Tibial nerve (tissue), 4 donors: ENCODE measurements at regions not wholly inside any gene's neighbourhood (a gene's known extent, or its start where the extent isn't known, plus 50 kb on each side); places are given as distances from the start of the nearest gene placed in this dataset.

Experiments
- EP300 ChIP-seq, 2 donors: sonication (generic); formaldehyde crosslinking; IDR thresholded peaks; one replicate each; pipeline ENCODE4 v1.6.1; 2017; ENCODE audit warnings: antibody characterized with exemption in 2 of 2, mild to moderate bottlenecking in 1 of 2
- TF ChIP-seq, protein P1 (sequence below), 5 experiments: fragments of 200-600 bp in 3 of 5; fragments of 450-650 bp in 2 of 5; sonication (generic) in 3 of 5; IDR thresholded peaks; one replicate each; pipeline ENCODE4 v1.5.1; 2016 to 2019; ENCODE audit warnings: antibody characterized with exemption in 5 of 5, mild to moderate bottlenecking in 3 of 5, moderate library complexity in 2 of 5

DNA sequence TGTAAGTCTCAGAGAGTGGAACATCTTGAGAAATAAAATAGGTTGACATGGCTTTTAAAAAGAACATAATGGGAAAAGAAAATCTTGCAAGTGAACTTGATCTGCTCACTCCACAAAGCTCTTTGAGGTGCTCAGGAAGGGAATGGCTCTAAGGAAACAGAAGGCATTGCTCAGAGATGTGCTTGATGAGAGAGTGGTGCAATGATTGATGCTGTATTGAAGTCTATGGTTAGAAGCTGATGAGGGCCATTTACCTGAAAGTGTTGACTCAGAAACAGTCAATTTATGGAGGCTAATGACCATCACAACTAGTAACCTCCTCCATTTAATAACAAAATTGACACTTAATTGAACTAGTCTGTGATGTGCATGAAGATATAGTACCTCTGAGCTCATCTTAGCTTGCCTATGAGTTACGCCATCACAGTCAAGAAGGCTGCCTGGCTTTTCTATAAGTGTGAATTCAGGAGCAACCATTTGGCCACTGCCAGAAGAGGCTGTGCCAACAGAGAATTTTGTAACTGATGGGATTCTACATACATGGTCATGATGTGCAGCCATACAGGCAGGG is 639.1 kb downstream of the JRKL start:
- TF ChIP-seq, protein P1, sequence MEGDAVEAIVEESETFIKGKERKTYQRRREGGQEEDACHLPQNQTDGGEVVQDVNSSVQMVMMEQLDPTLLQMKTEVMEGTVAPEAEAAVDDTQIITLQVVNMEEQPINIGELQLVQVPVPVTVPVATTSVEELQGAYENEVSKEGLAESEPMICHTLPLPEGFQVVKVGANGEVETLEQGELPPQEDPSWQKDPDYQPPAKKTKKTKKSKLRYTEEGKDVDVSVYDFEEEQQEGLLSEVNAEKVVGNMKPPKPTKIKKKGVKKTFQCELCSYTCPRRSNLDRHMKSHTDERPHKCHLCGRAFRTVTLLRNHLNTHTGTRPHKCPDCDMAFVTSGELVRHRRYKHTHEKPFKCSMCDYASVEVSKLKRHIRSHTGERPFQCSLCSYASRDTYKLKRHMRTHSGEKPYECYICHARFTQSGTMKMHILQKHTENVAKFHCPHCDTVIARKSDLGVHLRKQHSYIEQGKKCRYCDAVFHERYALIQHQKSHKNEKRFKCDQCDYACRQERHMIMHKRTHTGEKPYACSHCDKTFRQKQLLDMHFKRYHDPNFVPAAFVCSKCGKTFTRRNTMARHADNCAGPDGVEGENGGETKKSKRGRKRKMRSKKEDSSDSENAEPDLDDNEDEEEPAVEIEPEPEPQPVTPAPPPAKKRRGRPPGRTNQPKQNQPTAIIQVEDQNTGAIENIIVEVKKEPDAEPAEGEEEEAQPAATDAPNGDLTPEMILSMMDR (IDR thresholded peaks at IDR 0.05), result no peak
- no peak for TF ChIP-seq EP300 (IDR thresholded peaks at IDR 0.05)
